GM10266 (cell line): ENCODE measurements at regions not wholly inside any gene's neighbourhood (a gene's known extent, or its start where the extent isn't known, plus 50 kb on each side); places are given as distances from the start of the nearest gene placed in this dataset.
"Not testable (repeated sequence)": the region's sequence is repeated elsewhere in the genome, so short reads cannot be mapped to it uniquely, and the experiment has no call there.

Experiments used
- DNase-seq: peaks from one replicate; pipeline ENCODE4 v3.0.0; 2012; ENCODE audit errors: extremely low spot score
- CTCF ChIP-seq: IDR thresholded peaks from 2 replicates; pipeline ENCODE4 v1.5.1; 2012; ENCODE audit warnings: mild to moderate bottlenecking, low read depth; ENCODE audit not compliant: control insufficient read depth, insufficient read depth; ENCODE audit errors: missing control alignments

- no peak for DNase-seq
- no peak for TF ChIP-seq CTCF
Observed at GRCh38 chr5:45893309-45893708, 197.1 kb upstream of the HCN1 start.

GRCh38 chr5:45890441-45891080, 194.4 kb upstream of the HCN1 start:
- not testable (repeated sequence) for DNase-seq

- no peak for TF ChIP-seq CTCF
- DNase-seq, result no peak
Observed at GRCh38 chr5:45862763-45863162, 166.6 kb upstream of the HCN1 start.

GRCh38 chr5:45847877-45848276, 151.7 kb upstream of the HCN1 start:
- TF ChIP-seq CTCF, result no peak
- no peak for DNase-seq

GRCh38 chr5:45826055-45826454, 129.9 kb upstream of the HCN1 start:
- no peak for TF ChIP-seq CTCF
- no peak for DNase-seq

- TF ChIP-seq CTCF, result no peak
- no peak for DNase-seq
Observed at GRCh38 chr5:45800331-45800730, 104.2 kb upstream of the HCN1 start.

GRCh38 chr5:45799388-45799787, 103.2 kb upstream of the HCN1 start:
- no peak for TF ChIP-seq CTCF
- no peak for DNase-seq

GRCh38 chr5:45796959-45797553, 100.9 kb upstream of the HCN1 start:
- DNase-seq, result no peak
- TF ChIP-seq CTCF, result peak; percentile 11
